Epithelial cell of esophagus (primary cell): ENCODE measurements at regions not wholly inside any gene's neighbourhood (a gene's known extent, or its start where the extent isn't known, plus 50 kb on each side); places are given as distances from the start of the nearest gene placed in this dataset.

Experiments
- DNase-seq: peaks from one replicate; pipeline ENCODE4 v3.0.0; 2010; ENCODE audit warnings: low read depth
- H3K4me3 ChIP-seq: 2 replicates; pipeline ENCODE4 v1.5.1; 2011; ENCODE audit warnings: mild to moderate bottlenecking, low read length, control low read depth
- CTCF ChIP-seq: IDR thresholded peaks from 2 replicates; pipeline ENCODE4 v1.5.1; 2011; ENCODE audit warnings: low read depth, mild to moderate bottlenecking, low read length, control low read depth, inconsistent platforms; ENCODE audit not compliant: insufficient read depth; ENCODE audit errors: missing control alignments

GRCh38 chr9:115615821-115616665 lies 498.1 kb upstream of the TNC start:
- DNase-seq, result peak; percentile 96
- no peak for TF ChIP-seq CTCF
- no peak overlapping the region for H3K4me3 ChIP-seq

GRCh38 chr9:115616666-115617239 lies 498.8 kb upstream of the TNC start:
- TF ChIP-seq CTCF, result no peak
- no peak overlapping the region for H3K4me3 ChIP-seq
- DNase-seq, result no peak

- no peak overlapping the region for H3K4me3 ChIP-seq
- TF ChIP-seq CTCF, result no peak
- DNase-seq, result no peak
Observed at GRCh38 chr9:115625251-115625650, 507.3 kb upstream of the TNC start.

GRCh38 chr9:115625954-115626353 lies 508.0 kb upstream of the TNC start:
- no peak for DNase-seq
- no peak overlapping the region for H3K4me3 ChIP-seq
- no peak for TF ChIP-seq CTCF

GRCh38 chr9:115627511-115627910 lies 509.6 kb upstream of the TNC start:
- DNase-seq, result no peak
- TF ChIP-seq CTCF, result no peak
- H3K4me3 ChIP-seq, result no peak overlapping the region

GRCh38 chr9:115628426-115628825 lies 510.5 kb upstream of the TNC start:
- no peak for DNase-seq
- TF ChIP-seq CTCF, result no peak
- no peak overlapping the region for H3K4me3 ChIP-seq
